ENCODE measurements at regions not wholly inside any gene's neighbourhood (a gene's known extent, or its start where the extent isn't known, plus 50 kb on each side); places are given as distances from the start of the nearest gene placed in this dataset.

GRCh38 chr5:167657016-167657415 is 634.4 kb upstream of the WWC1 start:
- no peak for DNase-seq

- DNase-seq, result no peak
These were observed 632.6 kb upstream of the WWC1 start for GRCh38 chr5:167658889-167659288.

DNA sequence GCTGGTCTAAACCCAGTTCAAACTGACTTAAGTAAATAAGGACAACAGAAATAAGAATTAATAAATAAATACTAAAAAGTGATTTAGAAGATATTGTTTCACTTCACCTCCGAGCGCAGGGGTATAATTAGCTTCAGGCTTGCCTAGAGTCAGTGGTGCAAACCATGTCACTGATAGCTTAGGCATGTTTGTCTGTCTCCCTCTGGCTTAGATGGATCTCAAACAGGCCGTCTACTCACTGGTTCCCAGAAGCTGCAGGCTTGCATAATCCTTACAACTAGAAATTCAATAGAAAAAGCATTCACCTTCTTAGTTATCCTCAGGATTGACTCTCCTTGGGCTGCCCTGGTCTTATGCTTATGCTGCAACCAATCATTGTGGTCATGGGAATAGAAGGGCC is 629.8 kb upstream of the WWC1 start:
- no peak for DNase-seq

DNA sequence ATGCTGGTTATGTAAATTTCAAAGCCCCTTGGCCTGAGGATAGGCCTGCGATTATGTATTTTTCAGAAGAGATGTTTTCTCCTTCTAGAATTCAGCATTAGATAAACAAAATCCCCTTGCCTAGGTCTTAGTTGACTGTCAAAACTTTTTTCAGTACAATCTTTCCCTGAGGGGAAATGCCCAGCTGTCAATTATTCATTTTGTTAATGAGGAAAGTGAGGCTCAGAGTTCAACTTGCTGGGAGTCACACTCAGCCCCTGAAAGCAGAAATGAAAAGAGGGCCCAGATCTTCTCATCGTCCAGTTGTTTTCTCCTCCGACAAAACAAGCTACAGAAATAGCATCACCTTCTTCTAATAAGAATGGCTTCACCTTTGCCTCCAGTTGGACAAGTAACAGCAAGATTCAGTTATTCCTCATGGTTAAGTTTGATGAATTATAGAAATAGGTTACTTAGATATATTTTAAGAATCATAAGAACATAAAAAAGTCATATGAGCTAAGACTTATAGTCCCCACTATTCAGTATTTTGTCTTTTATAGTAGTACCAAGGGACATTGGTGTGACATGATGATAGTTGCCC is 627.1 kb upstream of the WWC1 start:
- DNase-seq, result no peak

DNA sequence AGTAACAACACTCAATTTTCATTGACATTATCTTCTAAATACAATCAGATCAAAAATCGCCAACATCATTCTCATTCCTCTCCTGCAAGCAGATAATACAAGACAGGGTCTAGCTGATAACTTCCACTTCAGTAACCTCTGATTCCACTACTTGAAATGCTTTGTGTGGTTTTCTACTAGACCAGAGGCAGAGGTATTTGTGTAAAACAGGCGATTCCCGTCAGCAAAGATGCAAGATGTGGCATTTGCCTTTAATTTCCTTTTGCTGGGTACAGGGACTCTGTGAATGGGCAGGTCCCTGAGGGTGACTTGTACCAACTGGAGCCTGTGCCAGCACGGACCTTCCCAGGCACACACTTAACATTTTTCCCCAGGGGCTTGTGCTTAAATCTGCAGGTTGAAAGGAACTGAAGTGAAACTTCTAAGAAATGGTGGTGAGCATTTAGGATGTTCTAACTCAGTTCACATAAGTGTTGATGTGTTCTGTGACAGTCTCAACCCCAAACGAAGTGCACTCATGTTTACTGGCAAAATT is 625.5 kb upstream of the WWC1 start:
- no peak for DNase-seq

GRCh38 chr5:167671176-167671575 is 620.3 kb upstream of the WWC1 start:
- DNase-seq, result no peak

GRCh38 chr5:167673942-167674341 is 617.5 kb upstream of the WWC1 start:
- DNase-seq, result no peak

- no peak for DNase-seq
These were observed 613.0 kb upstream of the WWC1 start for GRCh38 chr5:167678481-167678880.

DNA sequence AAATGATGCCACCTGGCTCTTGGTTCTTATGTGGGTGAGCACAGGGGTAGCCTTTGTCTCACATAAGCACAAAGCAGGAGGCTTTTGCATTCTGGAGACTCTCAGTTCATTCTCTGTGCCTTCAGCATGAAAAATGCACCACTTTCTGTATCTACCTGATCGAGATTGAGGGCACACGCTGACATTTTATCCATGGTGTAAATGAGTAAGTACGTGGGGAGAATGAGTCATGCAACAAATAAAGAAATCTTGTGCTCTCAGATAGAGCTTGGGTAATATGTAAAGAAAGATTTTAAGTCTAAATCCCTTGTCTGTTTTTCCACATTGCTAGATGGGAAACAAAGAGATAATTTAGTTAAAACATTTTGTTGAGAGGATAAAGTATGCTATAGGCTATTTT is 607.2 kb upstream of the WWC1 start:
- DNase-seq, result no peak

- DNase-seq, result no peak
These were observed 602.9 kb upstream of the WWC1 start for GRCh38 chr5:167688341-167689130.

DNA sequence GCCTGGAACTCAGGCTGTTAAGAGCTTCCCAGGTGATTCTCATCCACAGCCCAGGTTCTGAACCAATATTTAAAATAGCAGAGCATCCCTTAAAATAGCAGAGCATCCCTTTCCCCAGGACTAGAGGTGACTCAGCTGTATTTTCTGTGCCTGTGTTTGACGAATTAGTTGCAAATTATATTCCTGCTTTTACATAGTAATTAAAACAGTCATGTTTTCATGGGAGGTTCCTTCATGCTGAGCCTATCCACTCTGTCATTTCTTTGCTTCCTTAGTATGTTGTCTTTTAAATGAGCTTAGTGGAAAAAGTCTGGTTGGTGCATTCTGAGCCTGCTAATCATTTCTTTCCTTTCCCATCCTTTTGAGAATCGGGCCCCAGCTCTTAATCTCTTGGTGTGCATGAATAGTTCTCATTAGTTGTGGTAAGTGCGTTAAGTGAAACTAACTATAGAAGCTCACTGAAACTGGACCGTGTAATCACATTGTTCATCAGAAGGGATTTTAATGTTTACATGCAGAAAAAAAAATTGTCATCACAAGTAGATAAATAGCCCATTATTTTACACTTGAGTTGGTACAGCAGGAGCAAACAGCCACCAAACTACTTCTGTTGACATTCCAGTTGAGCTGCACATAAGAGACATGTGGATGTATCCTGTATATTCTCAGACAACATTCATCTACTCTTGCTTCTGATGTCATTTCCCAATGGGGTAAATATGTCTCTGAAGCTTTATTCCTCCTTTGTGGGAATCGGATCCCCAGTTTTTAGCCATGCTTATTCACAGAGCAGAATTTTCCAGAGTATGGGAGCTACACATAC is 596.9 kb upstream of the WWC1 start:
- no peak for DNase-seq

DNA sequence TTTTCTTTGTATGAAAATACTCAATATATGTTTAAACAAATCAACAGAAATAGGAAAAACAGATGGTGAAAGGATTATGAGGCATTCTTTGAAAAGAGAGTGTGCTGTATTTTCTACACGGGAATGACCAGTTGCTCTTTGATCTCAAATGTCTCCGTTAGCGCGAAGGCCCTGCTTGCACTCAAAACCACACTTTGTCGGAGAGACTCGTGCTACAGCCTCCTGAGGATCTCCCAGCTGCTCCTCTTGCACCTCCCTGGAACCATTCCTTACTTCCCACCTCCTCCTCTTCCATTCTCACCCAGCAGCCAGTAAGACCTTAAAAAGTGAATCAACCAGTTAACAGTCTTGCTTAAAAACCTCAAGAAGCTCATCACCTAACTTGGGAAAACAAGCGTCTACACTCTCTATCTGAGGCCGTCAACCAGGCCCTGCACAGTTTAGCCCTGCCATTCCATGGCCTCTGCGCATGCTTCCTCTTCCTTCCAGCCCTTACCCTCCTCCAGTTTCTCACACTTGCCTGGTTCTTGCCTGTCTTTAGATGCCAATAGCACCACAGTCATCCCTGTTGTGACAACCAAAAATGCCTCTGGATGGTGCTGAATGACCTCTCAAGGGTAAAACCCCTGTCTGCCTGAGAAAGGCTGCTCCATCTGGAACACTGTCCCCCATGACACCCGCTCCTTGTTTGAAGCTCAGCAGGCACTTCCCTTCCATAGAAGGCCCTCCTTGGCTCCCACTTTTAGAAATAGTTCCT is 594.7 kb upstream of the WWC1 start:
- no peak for DNase-seq

GRCh38 chr5:167699432-167699831 is 592.0 kb upstream of the WWC1 start:
- DNase-seq, result no peak

GRCh38 chr5:167701051-167701450 is 590.4 kb upstream of the WWC1 start:
- DNase-seq, result no peak

DNA sequence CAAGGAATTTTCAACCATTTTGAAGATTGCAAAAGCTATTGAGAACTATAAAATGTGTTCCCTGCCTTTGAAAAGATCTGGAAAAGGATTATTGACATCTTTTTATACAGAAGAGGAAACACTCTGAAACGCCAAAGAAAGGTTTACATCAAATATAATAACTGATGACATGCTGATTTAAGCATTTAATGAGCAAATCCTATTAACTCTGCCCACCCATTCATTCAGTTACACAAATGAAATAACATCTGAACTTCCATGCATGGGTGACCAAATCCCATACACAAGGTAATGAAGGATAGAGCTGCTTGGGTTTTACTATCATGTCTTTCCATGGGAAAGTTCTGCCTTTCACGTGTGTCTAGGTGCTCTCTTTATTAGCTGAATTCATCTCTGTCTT is 589.4 kb upstream of the WWC1 start:
- DNase-seq, result no peak

GRCh38 chr5:167708449-167708848 is 583.0 kb upstream of the WWC1 start:
- DNase-seq, result no peak

GRCh38 chr5:167709625-167710024 is 581.8 kb upstream of the WWC1 start:
- DNase-seq, result no peak

GRCh38 chr5:167710444-167711073 is 580.9 kb upstream of the WWC1 start:
- no peak for DNase-seq

- DNase-seq, result no peak
These were observed 578.4 kb upstream of the WWC1 start for GRCh38 chr5:167712986-167713585.

- no peak for DNase-seq
These were observed 577.5 kb upstream of the WWC1 start for GRCh38 chr5:167713896-167714295.

DNA sequence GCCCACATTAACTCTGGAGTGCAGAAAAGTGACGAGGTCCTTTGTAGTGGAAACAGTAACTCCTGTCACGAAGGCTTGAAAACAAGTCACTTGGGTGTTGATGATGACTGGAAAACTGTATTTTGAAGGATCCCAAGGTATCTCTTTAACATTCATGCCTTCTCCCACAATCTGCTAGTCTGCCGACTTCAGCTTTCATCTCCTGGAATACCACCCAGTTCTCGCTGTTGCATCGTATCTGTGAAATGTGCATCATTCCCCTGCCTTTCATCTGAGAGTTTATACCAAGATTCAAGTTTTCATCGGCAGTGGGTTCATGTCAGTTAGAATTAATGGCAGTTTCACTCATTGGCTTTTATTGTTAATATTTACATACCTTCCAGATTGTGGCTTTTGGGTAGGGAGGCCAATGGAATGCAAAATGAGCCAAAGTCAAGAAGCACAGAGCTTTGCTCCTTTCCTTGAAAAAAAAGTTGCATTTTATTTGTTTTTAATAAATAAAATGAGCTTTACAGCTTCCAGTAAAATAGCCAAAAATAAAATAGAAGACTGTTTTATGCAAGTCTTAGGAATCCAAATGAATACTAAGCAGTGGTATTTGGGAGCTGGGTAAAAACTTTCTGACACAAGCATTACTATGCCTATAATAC is 575.2 kb upstream of the WWC1 start:
- DNase-seq, result no peak

Data from NCI-H2081 (cell line).